ENCODE measurements at regions not wholly inside any gene's neighbourhood (a gene's known extent, or its start where the extent isn't known, plus 50 kb on each side); places are given as distances from the start of the nearest gene placed in this dataset.

- TF ChIP-seq POLR2A (IDR thresholded peaks at IDR 0.05) (no peak), CTCF (IDR thresholded peaks at IDR 0.05) (no peak)
Observed at GRCh38 chr5:38608874-38609273, 52.4 kb upstream of the LIFR start.
